Right cardiac atrium (tissue), 5 donors: ENCODE measurements at regions not wholly inside any gene's neighbourhood (a gene's known extent, or its start where the extent isn't known, plus 50 kb on each side); places are given as distances from the start of the nearest gene placed in this dataset.
A peak's percentile ranks its signal among the peaks of the same experiment; 100 is the strongest.

Source experiments
- ATAC-seq, 2 donors: fragments of 200-7000 bp; cut with Tn5 transposase; one replicate each; pipeline versions ENCODE4 v1.8.0 to v1.9.1; 2020; ENCODE audit warnings: moderate library complexity in 2 of 2, mild to moderate bottlenecking in 1 of 2
- DNase-seq, 3 donors: peaks; one replicate each; pipeline ENCODE4 v3.0.0-alpha.2; 2020
- H3K27ac ChIP-seq: one replicate; pipeline ENCODE4 v1.5.1; 2013; ENCODE audit warnings: mild to moderate bottlenecking, low read length, control low read depth, moderate library complexity
- H3K27me3 ChIP-seq: one replicate; pipeline ENCODE4 v1.6.1; 2013; ENCODE audit not compliant: control insufficient read depth, insufficient read depth
- H3K4me1 ChIP-seq: one replicate; pipeline ENCODE4 v1.6.1; 2013; ENCODE audit warnings: low read length; ENCODE audit not compliant: control insufficient read depth, insufficient read depth
- H3K4me3 ChIP-seq: one replicate; pipeline ENCODE4 v1.5.1; 2013; ENCODE audit warnings: low read length, control low read depth
- H3K9me3 ChIP-seq: one replicate; pipeline ENCODE4 v1.6.1; 2013; ENCODE audit warnings: low read length; ENCODE audit not compliant: control insufficient read depth
- WGBS: extraction: QIAGEN DNeasy Blood & Tissue Kit; methylation state at CpG from one replicate; pipeline ENCODE4 v1.1.7; 2013; 5-methylcytosine and 5-hydroxymethylcytosine counted together
- intact Hi-C, 4 donors: fragments of 100-400 bp; cut with DNase I; formaldehyde crosslinking; loops; one replicate each; pipeline versions ENCODE4 v1.11.0 to v1.14.0; 2022 to 2023
- donor health status: healthy with polysubstance abuse.
- donor health status: DM: no; HTN: yes; CAD: no.
- donor health status: DM: no; HTN: no; CAD: no.
- donor health status: DM: no; HTN: yes; CAD: no; lungs with severe emphysema.
- donor health status: DM: yes; HTN: yes; CAD: no.

GRCh38 chr1:188930382-188930781 lies 1547.3 kb downstream of the BRINP3 start:
- H3K27me3 ChIP-seq: no peaks in the 10 kb centered on the region
- intact Hi-C loops: no loop called here
- H3K9me3 ChIP-seq: no peaks in the 10 kb centered on the region
- ATAC-seq (no peak), DNase-seq (no peak)
- no peak overlapping the region for H3K4me3 ChIP-seq
- 83% methylated on average over 3 of the region's 3 CpGs for WGBS
- H3K4me1 ChIP-seq: no peaks in the 10 kb centered on the region
- no peak overlapping the region for H3K27ac ChIP-seq

- 78% methylated on average over 1 of the region's 1 CpG for WGBS
- intact Hi-C loops: no loop called here
- H3K4me3 ChIP-seq: no peak overlapping the region
- ATAC-seq (no peak), DNase-seq (no peak)
- no peak overlapping the region for H3K27ac ChIP-seq
- no peaks in the 10 kb centered on the region for H3K4me1 ChIP-seq
- H3K9me3 ChIP-seq: no peaks in the 10 kb centered on the region
- H3K27me3 ChIP-seq: no peaks in the 10 kb centered on the region
Measured at GRCh38 chr1:188931506-188931905, 1546.2 kb downstream of the BRINP3 start.

- intact Hi-C loops: no loop called here
- no peak for ATAC-seq
- 35% methylated on average over 4 of the region's 4 CpGs for WGBS
- H3K27ac ChIP-seq: no peak overlapping the region
- no peaks in the 10 kb centered on the region for H3K27me3 ChIP-seq
- no peak for DNase-seq
- H3K4me1 ChIP-seq: no peaks in the 10 kb centered on the region
- H3K9me3 ChIP-seq: no peaks in the 10 kb centered on the region
- no peak overlapping the region for H3K4me3 ChIP-seq
Measured at GRCh38 chr1:188937965-188938551, 1539.6 kb downstream of the BRINP3 start.

- H3K4me3 ChIP-seq: no peak overlapping the region
- H3K27me3 ChIP-seq: no peaks in the 10 kb centered on the region
- no peaks in the 10 kb centered on the region for H3K4me1 ChIP-seq
- H3K27ac ChIP-seq: no peak overlapping the region
- 81% methylated on average over 2 of the region's 2 CpGs for WGBS
- ATAC-seq (no peak), DNase-seq (no peak)
- intact Hi-C loops: no loop called here
- H3K9me3 ChIP-seq: no peaks in the 10 kb centered on the region
Measured at GRCh38 chr1:188941986-188942385, 1535.7 kb downstream of the BRINP3 start.

- intact Hi-C loops: no loop called here
- Histone ChIP-seq H3K27ac (no peak overlapping the region), H3K9me3 (no peaks in the 10 kb centered on the region), H3K27me3 (no peaks in the 10 kb centered on the region), H3K4me3 (no peak overlapping the region), H3K4me1 (no peaks in the 10 kb centered on the region)
- no peak for ATAC-seq
- no peak for DNase-seq
Measured at GRCh38 chr1:188949701-188950100, 1528.0 kb downstream of the BRINP3 start.

GRCh38 chr1:188958461-188959115 lies 1519.1 kb downstream of the BRINP3 start:
- intact Hi-C loops: no loop called here
- WGBS: 36% methylated on average over 3 of the region's 3 CpGs
- DNase-seq (no peak), ATAC-seq (no peak)
- H3K9me3 ChIP-seq: no peaks in the 10 kb centered on the region
- H3K27me3 ChIP-seq: no peaks in the 10 kb centered on the region
- H3K4me1 ChIP-seq: no peaks in the 10 kb centered on the region
- H3K27ac ChIP-seq: no peak overlapping the region
- H3K4me3 ChIP-seq: no peak overlapping the region

- no peak for ATAC-seq
- no peaks in the 10 kb centered on the region for H3K4me1 ChIP-seq
- WGBS: 67% methylated on average over 9 of the region's 9 CpGs
- no peak overlapping the region for H3K4me3 ChIP-seq
- no peaks in the 10 kb centered on the region for H3K9me3 ChIP-seq
- intact Hi-C loops: no loop called here
- DNase-seq: peak in 1 of 3 donors; percentile 13
- H3K27ac ChIP-seq: no peak overlapping the region
- H3K27me3 ChIP-seq: no peaks in the 10 kb centered on the region
Measured at GRCh38 chr1:188986745-188987417, 1490.8 kb downstream of the BRINP3 start.

GRCh38 chr1:188988589-188988988 lies 1489.1 kb downstream of the BRINP3 start:
- H3K9me3 ChIP-seq: no peaks in the 10 kb centered on the region
- no peak overlapping the region for H3K4me3 ChIP-seq
- intact Hi-C loops: no loop called here
- WGBS: 70% methylated on average over 3 of the region's 3 CpGs
- H3K4me1 ChIP-seq: no peaks in the 10 kb centered on the region
- DNase-seq (no peak), ATAC-seq (no peak)
- no peaks in the 10 kb centered on the region for H3K27me3 ChIP-seq
- no peak overlapping the region for H3K27ac ChIP-seq

- Histone ChIP-seq H3K4me3 (no peak overlapping the region), H3K27me3 (no peaks in the 10 kb centered on the region), H3K4me1 (no peaks in the 10 kb centered on the region), H3K27ac (no peak overlapping the region), H3K9me3 (no peaks in the 10 kb centered on the region)
- intact Hi-C loops: no loop called here
- DNase-seq: no peak
- WGBS: 69% methylated on average over 2 of the region's 2 CpGs
- no peak for ATAC-seq
Measured at GRCh38 chr1:188991221-188991930, 1486.3 kb downstream of the BRINP3 start.

GRCh38 chr1:189007824-189008223 lies 1469.8 kb downstream of the BRINP3 start:
- Histone ChIP-seq H3K27ac (no peak overlapping the region), H3K27me3 (no peaks in the 10 kb centered on the region), H3K9me3 (no peaks in the 10 kb centered on the region), H3K4me3 (no peak overlapping the region), H3K4me1 (no peaks in the 10 kb centered on the region)
- DNase-seq (no peak), ATAC-seq (no peak)
- intact Hi-C loops: no loop called here
- 52% methylated on average over 3 of the region's 3 CpGs for WGBS

- Histone ChIP-seq H3K4me1 (no peaks in the 10 kb centered on the region), H3K27ac (no peak overlapping the region), H3K9me3 (no peaks in the 10 kb centered on the region), H3K4me3 (no peak overlapping the region), H3K27me3 (no peaks in the 10 kb centered on the region)
- DNase-seq (no peak), ATAC-seq (no peak)
- 77% methylated on average over 5 of the region's 5 CpGs for WGBS
- intact Hi-C loops: no loop called here
Measured at GRCh38 chr1:189021577-189021976, 1456.1 kb downstream of the BRINP3 start.
